ENCODE measurements at regions not wholly inside any gene's neighbourhood (a gene's known extent, or its start where the extent isn't known, plus 50 kb on each side); places are given as distances from the start of the nearest gene placed in this dataset.
A peak's percentile ranks its signal among the peaks of the same experiment; 100 is the strongest.

DNA sequence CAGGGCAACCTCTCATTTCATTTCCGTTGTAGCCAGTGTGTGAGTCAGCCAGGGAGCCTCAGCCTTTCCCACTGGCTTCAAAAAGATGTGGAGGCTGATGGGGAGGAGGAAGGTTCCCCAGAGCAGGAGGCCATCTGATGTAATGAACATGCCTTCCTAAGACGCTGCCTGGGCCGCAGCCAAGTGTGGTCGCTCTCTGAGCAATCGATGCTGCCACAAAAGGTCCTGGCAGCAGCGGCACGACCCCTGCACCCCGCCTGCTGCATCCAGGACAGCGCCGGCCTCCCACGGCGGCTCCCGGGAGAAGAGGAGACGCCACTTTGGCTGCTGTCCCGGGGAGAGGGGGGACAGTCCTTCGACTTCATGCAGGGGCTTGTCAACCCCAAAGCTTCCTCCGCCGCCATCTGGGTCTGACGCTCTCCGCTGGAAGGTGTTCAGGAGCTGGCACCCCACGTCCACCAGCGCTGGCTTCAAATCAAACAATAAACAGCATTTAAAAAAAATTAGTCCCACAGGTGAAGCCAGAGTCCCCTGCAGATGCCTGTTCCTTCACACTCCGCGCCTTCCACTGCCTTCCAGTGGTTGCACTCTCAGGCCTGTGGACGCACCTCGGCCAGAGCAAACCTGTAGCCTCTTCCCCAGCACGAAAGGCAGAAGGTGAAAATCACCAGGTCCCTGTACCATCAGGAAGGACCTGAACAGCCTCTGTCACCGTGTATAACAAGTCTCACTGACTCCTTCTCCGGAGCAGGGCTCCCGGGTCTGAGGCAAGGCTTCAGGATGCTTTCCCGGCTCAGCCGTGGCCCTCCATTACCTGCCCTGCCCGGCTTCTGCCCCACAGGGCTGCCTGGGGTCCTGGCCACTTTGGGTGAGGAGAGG is 930.7 kb downstream of the BRD1 start:
- no peak overlapping the region for H3K4me3 ChIP-seq
- no peak overlapping the region for H3K27ac ChIP-seq
- ATAC-seq (no peak), DNase-seq (peak in 1 of 5 donors; percentile 10)
- WGBS, 4 donors, result 69 to 76% (median 74%) methylated on average over 32 to 33 of the region's 33 CpGs
- no peaks in the 10 kb centered on the region for H3K4me1 ChIP-seq
- intact Hi-C loops (cut with DNase I), result no loop called here
- TF ChIP-seq, protein P1, sequence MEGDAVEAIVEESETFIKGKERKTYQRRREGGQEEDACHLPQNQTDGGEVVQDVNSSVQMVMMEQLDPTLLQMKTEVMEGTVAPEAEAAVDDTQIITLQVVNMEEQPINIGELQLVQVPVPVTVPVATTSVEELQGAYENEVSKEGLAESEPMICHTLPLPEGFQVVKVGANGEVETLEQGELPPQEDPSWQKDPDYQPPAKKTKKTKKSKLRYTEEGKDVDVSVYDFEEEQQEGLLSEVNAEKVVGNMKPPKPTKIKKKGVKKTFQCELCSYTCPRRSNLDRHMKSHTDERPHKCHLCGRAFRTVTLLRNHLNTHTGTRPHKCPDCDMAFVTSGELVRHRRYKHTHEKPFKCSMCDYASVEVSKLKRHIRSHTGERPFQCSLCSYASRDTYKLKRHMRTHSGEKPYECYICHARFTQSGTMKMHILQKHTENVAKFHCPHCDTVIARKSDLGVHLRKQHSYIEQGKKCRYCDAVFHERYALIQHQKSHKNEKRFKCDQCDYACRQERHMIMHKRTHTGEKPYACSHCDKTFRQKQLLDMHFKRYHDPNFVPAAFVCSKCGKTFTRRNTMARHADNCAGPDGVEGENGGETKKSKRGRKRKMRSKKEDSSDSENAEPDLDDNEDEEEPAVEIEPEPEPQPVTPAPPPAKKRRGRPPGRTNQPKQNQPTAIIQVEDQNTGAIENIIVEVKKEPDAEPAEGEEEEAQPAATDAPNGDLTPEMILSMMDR (IDR thresholded peaks at IDR 0.05), result no peak
- TF ChIP-seq POLR2A (IDR thresholded peaks at IDR 0.05), result no peak
- peaks cover 0 to 18% (median 0%) of the 10 kb centered on the region in 9 donors for H3K27me3 ChIP-seq
- no peaks in the 10 kb centered on the region for H3K9me3 ChIP-seq
- no peaks in the 10 kb centered on the region for H3K36me3 ChIP-seq

DNA sequence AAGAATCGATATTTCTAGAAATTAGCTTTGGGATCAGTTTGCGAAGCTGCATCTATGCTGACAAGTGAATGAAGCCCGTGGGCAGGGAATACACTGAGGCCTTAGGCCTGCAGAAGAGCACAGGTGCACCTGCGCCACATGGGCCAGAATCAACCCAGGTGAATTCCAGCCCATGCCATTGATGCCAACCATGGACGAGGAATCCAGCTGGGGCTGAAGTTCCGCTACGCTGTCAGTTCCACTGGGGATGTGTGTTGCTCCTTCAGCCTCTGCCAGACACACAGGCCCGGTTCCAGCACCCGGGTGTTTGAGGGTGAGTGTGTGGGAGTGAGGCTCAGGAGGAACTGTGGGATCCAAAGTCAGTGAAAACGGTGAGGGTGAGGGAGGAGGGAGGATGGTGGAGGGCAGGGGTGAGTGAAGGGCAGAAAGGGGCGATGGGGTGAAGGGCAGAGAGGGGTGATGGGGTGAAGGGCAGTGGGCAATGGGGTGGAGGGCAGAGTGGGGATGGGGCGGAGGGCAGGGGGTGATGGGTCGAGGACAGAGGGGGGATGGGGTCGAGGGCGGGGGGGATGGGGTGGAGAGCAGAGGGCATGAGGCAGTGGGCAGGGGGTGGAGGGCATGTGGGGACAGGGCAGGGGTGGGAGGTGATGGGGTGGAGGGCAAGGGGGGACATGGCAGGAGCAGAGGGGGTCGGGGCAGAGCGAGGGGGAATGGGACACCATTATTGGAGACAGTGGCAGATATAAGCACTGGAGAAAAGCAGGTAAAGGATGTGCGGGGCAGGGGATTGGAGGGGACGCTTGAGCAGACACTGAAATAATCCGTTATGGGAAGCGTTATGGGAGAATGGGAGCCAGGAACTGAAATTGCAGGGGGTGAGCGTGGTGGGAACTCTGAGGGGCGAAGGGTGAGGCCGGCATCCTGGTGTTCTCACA is 931.6 kb downstream of the BRD1 start:
- H3K36me3 ChIP-seq, result no peaks in the 10 kb centered on the region
- no peak for TF ChIP-seq POLR2A (IDR thresholded peaks at IDR 0.05)
- TF ChIP-seq, protein P1 (IDR thresholded peaks at IDR 0.05), result no peak
- intact Hi-C loops (cut with DNase I), result no loop called here
- no peak overlapping the region for H3K27ac ChIP-seq
- H3K27me3 ChIP-seq, result peaks cover 0 to 27% (median 0%) of the 10 kb centered on the region in 9 donors
- ATAC-seq, result no peak
- no peaks in the 10 kb centered on the region for H3K4me1 ChIP-seq
- peak in 2 of 5 donors; percentile 8 to 36 for DNase-seq
- WGBS, 4 donors, result 80 to 84% (median 82%) methylated on average over 22 to 24 of the region's 24 CpGs
- no peak overlapping the region for H3K4me3 ChIP-seq
- peaks cover 0 to 6% (median 0%) of the 10 kb centered on the region in 12 donors for H3K9me3 ChIP-seq

DNA sequence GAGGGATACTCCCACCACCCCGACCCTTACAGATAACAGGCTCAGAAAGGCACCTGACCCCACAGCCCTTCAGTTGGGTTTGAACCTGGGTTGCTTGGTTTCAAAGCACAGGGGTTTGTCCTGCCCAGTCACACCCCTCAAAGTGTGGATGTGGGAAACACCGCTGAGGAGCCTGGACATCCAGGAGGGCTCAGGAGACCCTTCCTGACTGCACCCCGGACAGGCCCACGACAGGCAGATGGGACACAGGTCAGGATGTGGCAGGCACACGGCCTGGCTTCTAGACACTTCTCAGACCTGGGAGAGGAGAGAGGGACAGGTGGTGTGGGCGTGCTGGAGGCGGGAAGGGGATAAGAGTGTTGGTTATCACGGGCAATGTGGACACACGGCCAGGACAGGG is 932.3 kb downstream of the BRD1 start:
- Histone ChIP-seq H3K4me1 (no peaks in the 10 kb centered on the region), H3K9me3 (peaks cover 0 to 6% (median 0%) of the 10 kb centered on the region in 12 donors), H3K36me3 (no peaks in the 10 kb centered on the region), H3K4me3 (no peak overlapping the region), H3K27me3 (peaks cover 0 to 31% (median 0%) of the 10 kb centered on the region in 9 donors), H3K27ac (no peak overlapping the region)
- DNase-seq (peak in 1 of 5 donors; percentile 7), ATAC-seq (no peak)
- 66 to 74% (median 71%) methylated on average over 9 of the region's 9 CpGs for WGBS, 4 donors
- TF ChIP-seq, protein P1 (IDR thresholded peaks at IDR 0.05), result no peak
- no peak for TF ChIP-seq POLR2A (IDR thresholded peaks at IDR 0.05)
- intact Hi-C loops (cut with DNase I), result no loop called here

Data from heart left ventricle (tissue), 16 donors.